ENCODE measurements at regions not wholly inside any gene's neighbourhood (a gene's known extent, or its start where the extent isn't known, plus 50 kb on each side); places are given as distances from the start of the nearest gene placed in this dataset.

GRCh38 chr7:12881712-12882111, 194.3 kb downstream of the ARL4A start:
- no peak overlapping the region for H3K4me3 ChIP-seq
- H3K27me3 ChIP-seq (replicated peaks in 1 of 2; ENCODE audit: control insufficient read depth in 2 of 2, insufficient read depth in 2 of 2, low read length in 1 of 2), result no peaks in the 10 kb centered on the region
- H2AFZ ChIP-seq (ENCODE audit: control insufficient read depth, low read depth, low read length), result no peak overlapping the region
- no peaks in the 10 kb centered on the region for H3K36me3 ChIP-seq (ENCODE audit: control insufficient read depth in 2 of 2, insufficient read depth in 2 of 2, low read length in 1 of 2)
- no peaks in the 10 kb centered on the region for H3K9me3 ChIP-seq (replicated peaks; ENCODE audit: control insufficient read depth, insufficient read depth, low read length)
- RAD21 ChIA-PET (ENCODE audit: unreplicated experiment), result no interaction called here
- no peaks in the 10 kb centered on the region for H3K79me2 ChIP-seq (ENCODE audit: control insufficient read depth, insufficient read depth, low read length)
- SMC1A ChIA-PET (ENCODE audit: uncharacterized antibody, unreplicated experiment), result interaction anchor here (1.5 to 1.8 kb wide), 2 partner anchors 13 to 19 kb away, joined by 4 to 5 read pairs; no protein-coding TSS in a partner anchor
- no peak overlapping the region for H3K27ac ChIP-seq (ENCODE audit: control insufficient read depth, insufficient read depth)
- BruUV-seq (replicated peaks), result no TSS peak
- intact Hi-C loops (cut with micrococcal nuclease; ENCODE audit: unreplicated experiment), result no loop called here
- POLR2A ChIA-PET, result no interaction called here
- FAIRE-seq, result no peak
- H3K4me1 ChIP-seq (ENCODE audit: control insufficient read depth, insufficient read depth, low read length), result no peaks in the 10 kb centered on the region
- H4K20me1 ChIP-seq (ENCODE audit: control insufficient read depth, insufficient read depth), result no peaks in the 10 kb centered on the region
- CTCF ChIA-PET, result no interaction called here
- 21% methylated on average over 2 of the region's 2 CpGs for WGBS (ENCODE audit: insufficient coverage, insufficient replicate concordance, low lambda C conversion rate, missing lambda C conversion rate)
- TF ChIP-seq CHD1 (IDR thresholded peaks at IDR 0.05; ENCODE audit: low read depth, low read length) (no peak), TCF7 (IDR thresholded peaks at IDR 0.05; ENCODE audit: borderline replicate concordance) (no peak), NR2C1 (IDR thresholded peaks at IDR 0.05) (no peak), STAT1 (conservative IDR thresholded peaks at IDR 0.05) (no peak), MLLT1 (IDR thresholded peaks at IDR 0.05) (no peak), SIX5 (IDR thresholded peaks at IDR 0.05; ENCODE audit: low read depth, low read length, severe bottlenecking) (no peak)
- TF ChIP-seq, protein P1, sequence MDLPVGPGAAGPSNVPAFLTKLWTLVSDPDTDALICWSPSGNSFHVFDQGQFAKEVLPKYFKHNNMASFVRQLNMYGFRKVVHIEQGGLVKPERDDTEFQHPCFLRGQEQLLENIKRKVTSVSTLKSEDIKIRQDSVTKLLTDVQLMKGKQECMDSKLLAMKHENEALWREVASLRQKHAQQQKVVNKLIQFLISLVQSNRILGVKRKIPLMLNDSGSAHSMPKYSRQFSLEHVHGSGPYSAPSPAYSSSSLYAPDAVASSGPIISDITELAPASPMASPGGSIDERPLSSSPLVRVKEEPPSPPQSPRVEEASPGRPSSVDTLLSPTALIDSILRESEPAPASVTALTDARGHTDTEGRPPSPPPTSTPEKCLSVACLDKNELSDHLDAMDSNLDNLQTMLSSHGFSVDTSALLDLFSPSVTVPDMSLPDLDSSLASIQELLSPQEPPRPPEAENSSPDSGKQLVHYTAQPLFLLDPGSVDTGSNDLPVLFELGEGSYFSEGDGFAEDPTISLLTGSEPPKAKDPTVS (IDR thresholded peaks at IDR 0.05; ENCODE audit: low read depth, low read length), result no peak
- TF ChIP-seq, protein P2, sequence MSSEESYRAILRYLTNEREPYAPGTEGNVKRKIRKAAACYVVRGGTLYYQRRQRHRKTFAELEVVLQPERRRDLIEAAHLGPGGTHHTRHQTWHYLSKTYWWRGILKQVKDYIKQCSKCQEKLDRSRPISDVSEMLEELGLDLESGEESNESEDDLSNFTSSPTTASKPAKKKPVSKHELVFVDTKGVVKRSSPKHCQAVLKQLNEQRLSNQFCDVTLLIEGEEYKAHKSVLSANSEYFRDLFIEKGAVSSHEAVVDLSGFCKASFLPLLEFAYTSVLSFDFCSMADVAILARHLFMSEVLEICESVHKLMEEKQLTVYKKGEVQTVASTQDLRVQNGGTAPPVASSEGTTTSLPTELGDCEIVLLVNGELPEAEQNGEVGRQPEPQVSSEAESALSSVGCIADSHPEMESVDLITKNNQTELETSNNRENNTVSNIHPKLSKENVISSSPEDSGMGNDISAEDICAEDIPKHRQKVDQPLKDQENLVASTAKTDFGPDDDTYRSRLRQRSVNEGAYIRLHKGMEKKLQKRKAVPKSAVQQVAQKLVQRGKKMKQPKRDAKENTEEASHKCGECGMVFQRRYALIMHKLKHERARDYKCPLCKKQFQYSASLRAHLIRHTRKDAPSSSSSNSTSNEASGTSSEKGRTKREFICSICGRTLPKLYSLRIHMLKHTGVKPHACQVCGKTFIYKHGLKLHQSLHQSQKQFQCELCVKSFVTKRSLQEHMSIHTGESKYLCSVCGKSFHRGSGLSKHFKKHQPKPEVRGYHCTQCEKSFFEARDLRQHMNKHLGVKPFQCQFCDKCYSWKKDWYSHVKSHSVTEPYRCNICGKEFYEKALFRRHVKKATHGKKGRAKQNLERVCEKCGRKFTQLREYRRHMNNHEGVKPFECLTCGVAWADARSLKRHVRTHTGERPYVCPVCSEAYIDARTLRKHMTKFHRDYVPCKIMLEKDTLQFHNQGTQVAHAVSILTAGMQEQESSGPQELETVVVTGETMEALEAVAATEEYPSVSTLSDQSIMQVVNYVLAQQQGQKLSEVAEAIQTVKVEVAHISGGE (CRISPR knock-in tag; IDR thresholded peaks at IDR 0.05), result no peak
- no peak overlapping the region for H3K4me2 ChIP-seq (ENCODE audit: control insufficient read depth, insufficient read depth)
- no peak overlapping the region for H3K9ac ChIP-seq (ENCODE audit: control insufficient read depth, insufficient read depth, low read length)
- no peak for DNase-seq (ENCODE audit: low read depth, low spot score)
- ATAC-seq, result no peak
- in situ Hi-C loops (cut with MboI), result no loop called here

Measured in GM12878 (cell line).